ENCODE measurements at regions not wholly inside any gene's neighbourhood (a gene's known extent, or its start where the extent isn't known, plus 50 kb on each side); places are given as distances from the start of the nearest gene placed in this dataset.

DNA sequence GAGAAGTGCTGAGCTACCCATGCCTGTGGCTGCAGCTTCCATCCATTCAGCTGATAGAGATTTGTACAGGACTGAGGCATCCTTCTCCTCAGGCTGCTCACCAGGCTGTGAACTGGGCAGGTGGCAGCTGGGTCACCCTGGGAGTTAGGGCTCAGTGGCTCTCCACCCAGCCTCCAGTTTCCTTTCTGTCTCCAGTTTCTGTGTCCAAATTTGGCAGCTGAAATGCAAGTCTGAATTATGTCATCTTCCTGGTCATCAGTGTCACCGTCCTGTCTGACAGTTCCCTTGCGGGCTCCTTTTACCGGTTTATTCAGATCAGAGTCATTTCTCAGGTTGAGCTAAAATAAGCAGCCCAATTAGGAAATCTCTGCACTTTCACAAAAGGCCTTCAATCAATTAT, 93.3 kb downstream of the EDN1 start:
- TF ChIP-seq, protein P1, sequence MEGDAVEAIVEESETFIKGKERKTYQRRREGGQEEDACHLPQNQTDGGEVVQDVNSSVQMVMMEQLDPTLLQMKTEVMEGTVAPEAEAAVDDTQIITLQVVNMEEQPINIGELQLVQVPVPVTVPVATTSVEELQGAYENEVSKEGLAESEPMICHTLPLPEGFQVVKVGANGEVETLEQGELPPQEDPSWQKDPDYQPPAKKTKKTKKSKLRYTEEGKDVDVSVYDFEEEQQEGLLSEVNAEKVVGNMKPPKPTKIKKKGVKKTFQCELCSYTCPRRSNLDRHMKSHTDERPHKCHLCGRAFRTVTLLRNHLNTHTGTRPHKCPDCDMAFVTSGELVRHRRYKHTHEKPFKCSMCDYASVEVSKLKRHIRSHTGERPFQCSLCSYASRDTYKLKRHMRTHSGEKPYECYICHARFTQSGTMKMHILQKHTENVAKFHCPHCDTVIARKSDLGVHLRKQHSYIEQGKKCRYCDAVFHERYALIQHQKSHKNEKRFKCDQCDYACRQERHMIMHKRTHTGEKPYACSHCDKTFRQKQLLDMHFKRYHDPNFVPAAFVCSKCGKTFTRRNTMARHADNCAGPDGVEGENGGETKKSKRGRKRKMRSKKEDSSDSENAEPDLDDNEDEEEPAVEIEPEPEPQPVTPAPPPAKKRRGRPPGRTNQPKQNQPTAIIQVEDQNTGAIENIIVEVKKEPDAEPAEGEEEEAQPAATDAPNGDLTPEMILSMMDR (IDR thresholded peaks at IDR 0.05), result no peak
- DNase-seq (ENCODE audit: low spot score) (no peak), ATAC-seq (ENCODE audit: low FRiP score) (no peak)

DNA sequence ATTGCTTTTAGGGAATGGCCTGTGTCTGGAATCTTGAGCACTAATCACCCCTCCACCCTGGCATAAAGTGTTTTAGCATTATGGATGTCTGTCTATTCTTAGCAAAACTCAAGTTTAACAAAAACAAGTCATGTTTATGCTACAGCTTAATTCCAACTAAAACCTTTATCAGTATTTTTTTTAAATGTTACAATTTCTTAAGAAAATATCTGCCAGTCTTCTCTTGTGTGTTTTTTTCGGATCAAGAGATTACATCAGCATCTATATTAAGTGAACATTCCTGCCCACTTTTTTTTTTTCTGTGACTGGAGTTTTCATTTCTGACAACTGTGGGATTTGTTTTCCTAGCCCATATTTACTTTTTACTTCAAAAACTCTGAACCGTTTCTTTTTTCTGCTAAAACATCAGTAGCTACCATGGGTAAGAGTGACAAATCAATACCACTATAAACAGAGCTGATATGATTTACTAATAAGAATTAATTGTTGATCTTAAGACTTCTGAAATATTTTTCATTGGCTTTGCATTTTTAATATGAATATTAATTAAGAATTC, 94.3 kb downstream of the EDN1 start:
- TF ChIP-seq, protein P1 (IDR thresholded peaks at IDR 0.05), result no peak
- DNase-seq (ENCODE audit: low spot score), result no peak
- ATAC-seq (ENCODE audit: low FRiP score), result no peak

DNA sequence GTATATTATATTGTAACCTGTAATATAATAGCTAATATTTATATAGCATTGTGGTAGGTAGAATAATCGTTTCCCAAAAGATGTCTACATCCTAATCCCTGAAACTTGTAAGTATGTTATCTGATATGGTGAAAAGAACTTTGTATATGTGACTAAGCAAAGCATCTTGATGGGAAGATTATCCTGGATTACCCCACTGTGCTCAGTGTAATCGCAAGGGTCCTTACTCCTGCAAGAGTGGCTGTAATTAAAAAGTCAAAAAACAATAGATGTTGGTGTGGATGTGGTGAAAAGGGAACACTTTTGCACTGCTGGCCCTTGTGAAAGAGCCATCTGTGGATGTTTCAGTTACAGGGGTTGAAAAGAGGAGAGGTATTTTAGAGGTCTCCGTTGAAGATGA, 95.2 kb downstream of the EDN1 start:
- TF ChIP-seq, protein P1 (IDR thresholded peaks at IDR 0.05), result no peak
- no peak for DNase-seq (ENCODE audit: low spot score)
- no peak for ATAC-seq (ENCODE audit: low FRiP score)

DNA sequence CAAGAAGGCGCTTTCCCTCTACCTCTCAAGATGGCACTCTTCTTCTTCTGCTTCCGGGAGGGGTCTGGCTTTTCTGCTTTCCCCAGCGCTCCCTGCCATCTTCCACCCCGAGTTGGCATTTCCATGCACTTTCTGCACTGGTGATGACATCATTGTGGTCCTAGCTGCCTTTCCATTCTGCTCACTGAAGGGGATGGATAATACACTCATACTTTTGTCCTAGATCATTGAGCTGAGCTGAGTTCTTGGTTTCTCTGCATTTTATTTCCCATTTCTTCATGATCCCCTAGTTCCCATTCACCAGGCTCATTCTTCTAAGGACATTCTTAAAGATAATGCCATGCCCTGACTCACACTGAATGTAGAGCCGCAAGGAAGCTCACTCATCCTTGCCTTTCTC, 96.7 kb downstream of the EDN1 start:
- TF ChIP-seq, protein P1 (IDR thresholded peaks at IDR 0.05), result no peak
- ATAC-seq (ENCODE audit: low FRiP score), result no peak
- no peak for DNase-seq (ENCODE audit: low spot score)

DNA sequence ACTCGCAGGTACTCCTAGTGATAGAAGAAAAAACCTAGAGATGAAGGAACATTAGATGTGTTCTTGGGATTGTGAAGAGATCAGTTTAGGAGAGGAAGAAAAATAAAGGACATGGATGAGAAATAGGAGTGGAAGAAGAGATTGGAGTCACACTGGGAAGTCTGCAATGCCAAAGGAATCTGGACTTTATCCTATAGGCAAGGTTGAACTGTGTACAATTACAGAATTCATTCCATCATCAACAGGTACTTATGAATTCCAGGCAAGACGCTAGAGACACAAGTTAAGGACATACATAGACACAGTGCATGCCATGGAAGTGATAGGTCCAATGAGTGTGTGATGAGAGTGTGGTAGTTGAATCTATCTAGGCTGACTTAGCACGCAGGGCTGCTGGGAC, 101.3 kb downstream of the EDN1 start:
- ATAC-seq (ENCODE audit: low FRiP score), result no peak
- TF ChIP-seq, protein P1 (IDR thresholded peaks at IDR 0.05), result no peak
- no peak for DNase-seq (ENCODE audit: low spot score)

DNA sequence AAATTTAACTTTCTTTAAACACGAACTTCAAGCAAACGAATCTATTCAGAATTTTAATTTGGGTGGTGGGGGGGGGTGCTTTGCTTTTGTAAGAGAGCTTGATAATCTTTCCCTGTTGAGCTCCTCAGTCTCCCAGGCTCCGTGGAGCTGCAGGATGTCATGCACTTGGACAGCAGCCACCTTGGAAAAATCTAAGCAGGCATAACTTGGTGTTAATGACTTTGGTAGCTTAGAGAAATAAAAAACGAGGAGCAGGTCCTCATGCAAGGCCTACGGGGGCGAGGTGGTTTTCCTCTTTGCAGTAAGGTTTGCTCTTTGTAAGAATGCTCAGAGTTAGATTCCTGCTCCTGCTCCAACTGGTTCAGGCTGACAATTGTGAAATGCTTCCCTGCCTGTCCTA, 102.3 kb downstream of the EDN1 start:
- DNase-seq (ENCODE audit: low spot score), result no peak

DNA sequence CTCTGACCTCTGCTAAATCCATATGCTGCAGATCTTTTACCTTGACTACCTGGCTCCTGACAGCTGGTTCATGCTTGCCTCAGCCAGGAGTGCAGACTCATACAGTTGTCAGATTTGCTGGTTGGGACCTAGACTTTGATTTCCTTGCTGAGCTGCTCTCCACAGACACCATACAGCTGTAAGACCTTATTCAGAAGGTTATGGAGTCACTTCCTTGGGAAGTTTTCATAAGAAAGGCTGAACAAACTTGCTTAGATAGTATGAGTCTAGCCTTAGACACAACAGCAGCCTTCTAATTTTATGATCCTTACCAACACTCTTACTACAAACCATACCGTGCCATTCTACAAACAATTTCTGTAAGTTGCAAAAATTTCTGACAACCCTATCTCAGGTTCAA, 102.9 kb downstream of the EDN1 start:
- DNase-seq (ENCODE audit: low spot score) (no peak), ATAC-seq (ENCODE audit: low FRiP score) (no peak)
- TF ChIP-seq, protein P1 (IDR thresholded peaks at IDR 0.05), result no peak

More for the DNA sequence above, 102.3 kb downstream of the EDN1 start:
- TF ChIP-seq, protein P1 (IDR thresholded peaks at IDR 0.05), result no peak
- no peak for ATAC-seq (ENCODE audit: low FRiP score)

All from omental fat pad (tissue), 3 donors.